CD4-positive, alpha-beta T cell treated with Interleukin-4 for 4 hours (primary cell): ENCODE measurements at regions not wholly inside any gene's neighbourhood (a gene's known extent, or its start where the extent isn't known, plus 50 kb on each side); places are given as distances from the start of the nearest gene placed in this dataset.
"Not testable (repeated sequence)": the region's sequence is repeated elsewhere in the genome, so short reads cannot be mapped to it uniquely, and the experiment has no call there.

ENCODE experiments used
- DNase-seq: peaks from one replicate; pipeline ENCODE4 v3.0.0-alpha.2; 2020

GRCh38 chr7:46091071-46091470, 170.0 kb upstream of the IGFBP3 start:
- no peak for DNase-seq

GRCh38 chr7:46089281-46089680, 168.2 kb upstream of the IGFBP3 start:
- no peak for DNase-seq

- not testable (repeated sequence) for DNase-seq
Observed at GRCh38 chr7:46088486-46088885, 167.4 kb upstream of the IGFBP3 start.

- no peak for DNase-seq
Observed at GRCh38 chr7:46080595-46081159, 159.6 kb upstream of the IGFBP3 start.

GRCh38 chr7:46079421-46079820, 158.3 kb upstream of the IGFBP3 start:
- DNase-seq: no peak

GRCh38 chr7:46076527-46076926, 155.5 kb upstream of the IGFBP3 start:
- DNase-seq: no peak

GRCh38 chr7:46072722-46073121, 151.7 kb upstream of the IGFBP3 start:
- no peak for DNase-seq

- DNase-seq: no peak
Observed at GRCh38 chr7:46071601-46072000, 150.5 kb upstream of the IGFBP3 start.

- DNase-seq: no peak
Observed at GRCh38 chr7:46071076-46071475, 150.0 kb upstream of the IGFBP3 start.

- no peak for DNase-seq
Observed at GRCh38 chr7:46068159-46068558, 147.1 kb upstream of the IGFBP3 start.

- DNase-seq: no peak
Observed at GRCh38 chr7:46059308-46060020, 138.4 kb upstream of the IGFBP3 start.

GRCh38 chr7:46058086-46058823, 137.2 kb upstream of the IGFBP3 start:
- no peak for DNase-seq

GRCh38 chr7:46054915-46055314, 133.8 kb upstream of the IGFBP3 start:
- DNase-seq: no peak

GRCh38 chr7:46054272-46054671, 133.2 kb upstream of the IGFBP3 start:
- no peak for DNase-seq

- no peak for DNase-seq
Observed at GRCh38 chr7:46047581-46047980, 126.5 kb upstream of the IGFBP3 start.

GRCh38 chr7:46043338-46043737, 122.3 kb upstream of the IGFBP3 start:
- not testable (repeated sequence) for DNase-seq

- not testable (repeated sequence) for DNase-seq
Observed at GRCh38 chr7:46039813-46040212, 118.7 kb upstream of the IGFBP3 start.

- no peak for DNase-seq
Observed at GRCh38 chr7:46035166-46035565, 114.1 kb upstream of the IGFBP3 start.

GRCh38 chr7:46034056-46034768, 113.1 kb upstream of the IGFBP3 start:
- no peak for DNase-seq

- DNase-seq: no peak
Observed at GRCh38 chr7:46033592-46033991, 112.5 kb upstream of the IGFBP3 start.

GRCh38 chr7:46032942-46033341, 111.9 kb upstream of the IGFBP3 start:
- DNase-seq: no peak

- DNase-seq: no peak
Observed at GRCh38 chr7:46032353-46032752, 111.3 kb upstream of the IGFBP3 start.

GRCh38 chr7:46029111-46029704, 108.1 kb upstream of the IGFBP3 start:
- DNase-seq: no peak
